Coronary artery (tissue), 2 donors: ENCODE measurements at regions not wholly inside any gene's neighbourhood (a gene's known extent, or its start where the extent isn't known, plus 50 kb on each side); places are given as distances from the start of the nearest gene placed in this dataset.

ENCODE experiments used
- DNase-seq: peaks from one replicate; pipeline ENCODE4 v3.0.0-alpha.2; 2017; ENCODE audit warnings: low spot score
- H3K27ac ChIP-seq, 2 donors: fragments of 200-600 bp; sonication (generic); one replicate each; pipeline ENCODE4 v1.5.1; 2016 to 2019
- H3K4me3 ChIP-seq: fragments of 200-600 bp; sonication (generic); 2 replicates; pipeline ENCODE4 v1.5.1; 2016; ENCODE audit warnings: mild to moderate bottlenecking, moderate library complexity
- TF ChIP-seq, protein P1 (sequence below): fragments of 200-600 bp; sonication (generic); IDR thresholded peaks from one replicate; pipeline ENCODE4 v1.5.1; 2019; ENCODE audit warnings: antibody characterized with exemption

DNA sequence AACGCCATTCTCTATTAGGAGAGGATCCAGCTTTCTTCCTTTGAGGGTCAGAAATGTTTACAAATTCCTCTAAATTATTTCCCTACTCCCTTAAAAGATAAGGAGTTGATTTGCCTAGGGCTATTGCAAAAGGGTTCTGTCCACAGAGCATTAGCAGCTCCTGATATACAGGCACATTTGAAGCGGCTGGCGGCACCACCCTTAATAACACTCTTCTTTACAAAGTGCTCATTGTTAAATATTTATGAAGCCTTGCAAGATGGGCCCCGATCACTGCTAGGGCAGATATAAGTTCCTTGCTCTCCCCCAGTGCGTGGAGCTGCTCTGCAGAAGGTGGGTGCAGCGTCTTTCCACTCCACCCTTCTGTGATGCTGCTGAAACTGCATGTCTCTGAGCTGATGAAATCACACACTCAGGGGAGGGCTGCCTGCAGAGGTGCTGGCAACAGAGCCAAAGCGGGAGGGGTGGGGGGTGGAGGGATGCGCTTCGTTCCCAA, 116.7 kb upstream of the NTM start:
- TF ChIP-seq, protein P1, sequence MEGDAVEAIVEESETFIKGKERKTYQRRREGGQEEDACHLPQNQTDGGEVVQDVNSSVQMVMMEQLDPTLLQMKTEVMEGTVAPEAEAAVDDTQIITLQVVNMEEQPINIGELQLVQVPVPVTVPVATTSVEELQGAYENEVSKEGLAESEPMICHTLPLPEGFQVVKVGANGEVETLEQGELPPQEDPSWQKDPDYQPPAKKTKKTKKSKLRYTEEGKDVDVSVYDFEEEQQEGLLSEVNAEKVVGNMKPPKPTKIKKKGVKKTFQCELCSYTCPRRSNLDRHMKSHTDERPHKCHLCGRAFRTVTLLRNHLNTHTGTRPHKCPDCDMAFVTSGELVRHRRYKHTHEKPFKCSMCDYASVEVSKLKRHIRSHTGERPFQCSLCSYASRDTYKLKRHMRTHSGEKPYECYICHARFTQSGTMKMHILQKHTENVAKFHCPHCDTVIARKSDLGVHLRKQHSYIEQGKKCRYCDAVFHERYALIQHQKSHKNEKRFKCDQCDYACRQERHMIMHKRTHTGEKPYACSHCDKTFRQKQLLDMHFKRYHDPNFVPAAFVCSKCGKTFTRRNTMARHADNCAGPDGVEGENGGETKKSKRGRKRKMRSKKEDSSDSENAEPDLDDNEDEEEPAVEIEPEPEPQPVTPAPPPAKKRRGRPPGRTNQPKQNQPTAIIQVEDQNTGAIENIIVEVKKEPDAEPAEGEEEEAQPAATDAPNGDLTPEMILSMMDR = no peak
- Histone ChIP-seq H3K27ac (no peak overlapping the region), H3K4me3 (no peak overlapping the region)
- no peak for DNase-seq

DNA sequence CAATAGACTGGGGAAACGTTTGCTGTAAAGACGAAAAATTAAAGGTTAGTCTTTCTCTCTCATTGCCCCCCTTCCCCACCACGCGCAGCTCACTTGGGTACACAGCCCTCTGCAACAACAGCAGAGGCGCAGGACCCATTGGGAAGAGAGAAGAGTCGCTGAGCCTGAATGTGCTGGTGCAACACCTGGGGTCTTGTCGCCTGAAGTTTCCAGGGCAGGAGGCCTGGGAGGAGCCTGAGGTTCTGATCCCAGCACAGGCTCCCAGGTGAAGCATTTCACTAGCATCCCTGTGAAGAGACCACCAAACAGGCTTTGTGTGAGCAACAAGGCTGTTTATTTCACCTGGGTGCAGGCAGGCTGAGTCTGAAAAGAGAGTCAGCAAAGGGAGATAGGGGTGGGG, 116.2 kb upstream of the NTM start:
- no peak for DNase-seq
- Histone ChIP-seq H3K27ac (no peak overlapping the region), H3K4me3 (no peak overlapping the region)
- TF ChIP-seq, protein P1 = no peak

DNA sequence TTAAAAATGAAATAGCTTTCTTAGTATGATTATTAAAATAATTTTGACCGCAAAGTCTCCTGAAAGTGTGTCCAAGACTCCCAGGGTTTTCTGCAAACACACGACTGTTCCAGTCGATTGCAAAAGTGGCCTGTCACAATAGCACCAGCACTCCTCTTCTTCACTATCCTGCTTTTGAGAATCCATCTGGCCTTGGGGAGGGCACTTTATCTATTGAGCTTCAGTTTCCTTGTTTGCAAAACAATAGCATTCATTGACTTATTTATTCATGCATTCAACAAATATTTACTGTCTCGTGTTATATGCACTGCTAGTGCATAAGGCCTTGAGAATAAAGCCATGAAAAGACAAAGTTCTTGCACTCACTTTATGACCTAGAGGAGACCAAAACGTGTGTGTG, 96.2 kb upstream of the NTM start:
- H3K4me3 ChIP-seq = no peak overlapping the region
- H3K27ac ChIP-seq = no peak overlapping the region
- TF ChIP-seq, protein P1 = no peak
- DNase-seq = no peak

DNA sequence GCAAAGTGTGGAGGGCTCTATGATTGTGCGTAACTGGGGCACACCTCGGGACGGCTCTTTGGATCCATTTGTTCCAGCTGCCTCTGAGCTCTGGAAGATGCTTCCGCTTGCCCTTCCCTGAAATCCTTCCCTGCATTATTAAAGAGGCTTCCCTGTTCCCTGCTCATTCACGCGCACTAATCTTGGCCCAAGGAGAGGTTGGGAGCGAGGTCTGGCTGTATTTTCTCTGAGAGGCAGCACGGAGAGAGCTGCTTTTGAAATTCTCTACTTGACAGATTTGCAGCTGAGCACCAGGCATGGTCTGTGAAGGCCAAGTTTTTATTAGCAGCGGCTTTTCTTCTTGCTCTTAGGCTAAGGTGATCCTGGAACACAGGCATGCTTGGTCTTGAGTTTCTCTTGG, 94.8 kb upstream of the NTM start:
- TF ChIP-seq, protein P1 = no peak
- DNase-seq = no peak
- no peak overlapping the region for H3K4me3 ChIP-seq
- no peak overlapping the region for H3K27ac ChIP-seq

DNA sequence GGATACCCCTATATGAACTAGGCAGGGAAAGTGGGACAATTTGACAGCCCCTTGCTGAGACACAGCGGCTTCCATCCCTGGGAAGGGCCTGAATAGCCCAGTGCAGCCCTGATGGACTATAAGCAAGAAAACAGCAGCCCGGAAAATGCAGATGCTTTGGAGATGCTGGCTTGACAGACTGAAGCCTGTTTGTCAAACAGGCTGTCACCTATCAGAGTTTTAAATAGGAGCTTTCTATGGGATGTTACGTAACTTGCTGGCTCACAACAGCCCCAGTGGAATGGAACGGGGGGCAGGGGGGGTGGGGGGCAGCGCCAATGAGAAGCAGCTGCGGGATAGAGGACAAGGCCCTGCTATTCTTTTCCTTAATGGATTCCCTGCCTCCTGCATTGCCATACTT, 91.9 kb upstream of the NTM start:
- TF ChIP-seq, protein P1 = no peak
- no peak overlapping the region for H3K4me3 ChIP-seq
- no peak overlapping the region for H3K27ac ChIP-seq
- no peak for DNase-seq

DNA sequence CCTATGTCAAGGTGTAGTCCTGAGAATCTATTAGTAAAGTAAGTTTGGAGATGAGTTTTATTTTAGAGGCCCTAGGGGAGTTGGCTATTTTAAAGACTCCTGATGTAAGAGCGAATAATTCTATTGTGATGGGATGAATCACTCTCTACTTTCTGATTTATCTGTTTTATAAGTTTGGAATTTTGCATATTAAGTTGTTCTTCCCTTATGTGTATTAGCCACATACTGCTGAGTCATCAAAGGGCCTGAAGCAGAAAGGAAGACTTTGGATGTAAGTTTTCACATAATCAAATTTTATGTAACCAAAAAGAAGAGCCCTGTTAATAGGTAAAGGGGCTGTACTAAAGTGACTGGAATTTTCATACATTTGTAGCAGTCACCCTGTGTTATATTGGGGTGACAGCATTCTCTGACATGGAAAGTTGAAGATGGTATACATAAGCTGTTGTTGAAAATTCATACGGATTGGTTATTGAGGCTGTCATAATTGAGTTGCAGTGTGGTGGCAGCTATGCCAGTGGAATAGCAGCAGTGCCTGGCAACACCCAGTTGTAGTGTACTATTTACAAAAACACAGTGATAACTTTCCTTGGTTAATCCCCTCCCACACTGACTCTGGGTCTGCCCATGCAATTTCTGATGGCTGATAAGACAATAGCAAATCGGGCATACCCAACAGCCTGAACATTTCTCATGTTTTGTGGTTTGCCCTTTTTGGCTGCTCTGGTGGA, 90.6 kb upstream of the NTM start:
- TF ChIP-seq, protein P1 = no peak

DNA sequence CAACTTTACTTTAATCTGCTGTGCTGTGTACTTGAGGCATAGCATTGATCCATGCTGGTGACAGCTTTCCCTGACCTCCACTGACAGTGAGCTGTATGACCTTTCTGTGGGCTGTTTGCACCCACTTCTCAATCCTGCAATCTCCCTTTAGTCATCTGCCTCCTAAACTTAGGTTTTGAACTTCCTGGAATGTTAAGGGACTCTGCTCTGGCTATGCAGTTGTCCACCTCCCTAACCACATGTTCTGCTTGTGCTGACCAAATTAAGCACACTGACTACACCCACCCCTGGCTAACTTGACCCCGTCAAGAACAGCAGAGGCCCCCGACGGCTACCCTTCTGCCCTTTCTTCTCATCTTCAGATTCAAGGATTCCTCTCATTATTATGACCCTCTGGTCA, 89.1 kb upstream of the NTM start:
- no peak overlapping the region for H3K27ac ChIP-seq
- TF ChIP-seq, protein P1 = no peak
- no peak for DNase-seq
- no peak overlapping the region for H3K4me3 ChIP-seq

More for the DNA sequence above, 90.6 kb upstream of the NTM start:
- Histone ChIP-seq H3K27ac (no peak overlapping the region), H3K4me3 (no peak overlapping the region)
- DNase-seq = no peak
